Neuronal stem cell (in vitro differentiated cells): ENCODE measurements at regions not wholly inside any gene's neighbourhood (a gene's known extent, or its start where the extent isn't known, plus 50 kb on each side); places are given as distances from the start of the nearest gene placed in this dataset.
"Not testable (repeated sequence)": the region's sequence is repeated elsewhere in the genome, so short reads cannot be mapped to it uniquely, and the experiment has no call there.

Source experiments
- DNase-seq: peaks from one replicate; pipeline ENCODE4 v3.0.0-alpha.2; 2013; ENCODE audit warnings: low spot score
- H2AFZ ChIP-seq: one replicate; pipeline ENCODE4 v1.6.1; 2013; ENCODE audit warnings: mild to moderate bottlenecking, low read length, inconsistent platforms
- H2AK5ac ChIP-seq: 2 replicates; pipeline ENCODE4 v1.6.1; 2013; ENCODE audit warnings: low read depth, mild to moderate bottlenecking, inconsistent platforms, low read length, moderate library complexity, mixed read lengths
- H2BK120ac ChIP-seq: 2 replicates; pipeline ENCODE4 v1.6.1; 2013; ENCODE audit warnings: low read depth, mild to moderate bottlenecking, inconsistent platforms, low read length, moderate library complexity, mixed read lengths
- H2BK12ac ChIP-seq: one replicate; pipeline ENCODE4 v1.6.1; 2013; ENCODE audit warnings: low read length, inconsistent platforms
- H2BK15ac ChIP-seq: 2 replicates; pipeline ENCODE4 v1.6.1; 2013; ENCODE audit warnings: mild to moderate bottlenecking, low read length, inconsistent platforms, mixed read lengths
- H2BK5ac ChIP-seq: one replicate; pipeline ENCODE4 v1.6.1; 2013; ENCODE audit warnings: inconsistent platforms, mild to moderate bottlenecking, low read length, moderate library complexity
- H3K14ac ChIP-seq: one replicate; pipeline ENCODE4 v1.6.1; 2013; ENCODE audit warnings: low read length, inconsistent platforms
- H3K18ac ChIP-seq: 2 replicates; pipeline ENCODE4 v1.6.1; 2013; ENCODE audit warnings: low read length, inconsistent platforms
- H3K23ac ChIP-seq: 2 replicates; pipeline ENCODE4 v1.6.1; 2013; ENCODE audit warnings: low read depth, mild to moderate bottlenecking, mixed read lengths, low read length, inconsistent platforms; ENCODE audit not compliant: poor library complexity
- H3K27ac ChIP-seq: replicated peaks from 3 replicates; pipeline ENCODE4 v1.5.1; 2013; ENCODE audit warnings: low read length, inconsistent platforms
- H3K27me3 ChIP-seq, 3 experiments: 2 replicates each; pipeline ENCODE4 v1.6.1; 2013; ENCODE audit warnings: low read length in 3 of 3, mild to moderate bottlenecking in 2 of 3, inconsistent platforms in 1 of 3, low read depth in 1 of 3, mixed read lengths in 1 of 3, moderate library complexity in 1 of 3; ENCODE audit not compliant: control insufficient read depth in 3 of 3, insufficient read depth in 3 of 3
- H3K36me3 ChIP-seq, 2 donors: replicated peaks in 1 of 2; 2 replicates each; pipeline ENCODE4 v1.6.1; 2013; ENCODE audit warnings: low read length in 2 of 2; ENCODE audit not compliant: control insufficient read depth in 2 of 2, insufficient read depth in 2 of 2
- H3K4ac ChIP-seq: 2 replicates; pipeline ENCODE4 v1.6.1; 2013; ENCODE audit warnings: inconsistent platforms, mild to moderate bottlenecking, low read length, moderate library complexity
- H3K4me1 ChIP-seq, 2 donors: 1 replicate in 1 of 2; 2 replicates in 1 of 2; pipeline ENCODE4 v1.6.1; 2013; ENCODE audit warnings: low read length in 2 of 2, low read depth in 1 of 2; ENCODE audit not compliant: control insufficient read depth in 2 of 2, insufficient read depth in 1 of 2
- H3K4me2 ChIP-seq: one replicate; pipeline ENCODE4 v1.6.1; 2013; ENCODE audit warnings: mild to moderate bottlenecking, low read length, inconsistent platforms; ENCODE audit not compliant: insufficient read depth, poor library complexity, severe bottlenecking
- H3K4me3 ChIP-seq, 2 donors: 2 replicates each; pipeline ENCODE4 v1.5.1; 2013; ENCODE audit warnings: low read length in 2 of 2, mild to moderate bottlenecking in 2 of 2, inconsistent platforms in 1 of 2, moderate library complexity in 1 of 2
- H3K79me1 ChIP-seq: one replicate; pipeline ENCODE4 v1.6.1; 2013; ENCODE audit warnings: low read depth, mild to moderate bottlenecking, inconsistent platforms, low read length, moderate library complexity
- H3K9ac ChIP-seq: one replicate; pipeline ENCODE4 v1.6.1; 2013; ENCODE audit warnings: mild to moderate bottlenecking, low read depth, low read length, inconsistent platforms; ENCODE audit not compliant: poor library complexity
- H3K9me3 ChIP-seq, 2 donors: replicated peaks in 1 of 2; 2 replicates each; pipeline versions ENCODE3 to v1.6.1; 2013; ENCODE audit warnings: low read length in 2 of 2, mild to moderate bottlenecking in 2 of 2, inconsistent platforms in 1 of 2, low read depth in 1 of 2, mixed read lengths in 1 of 2, moderate library complexity in 1 of 2; ENCODE audit not compliant: control insufficient read depth in 2 of 2, insufficient read depth in 1 of 2
- H4K8ac ChIP-seq: one replicate; pipeline ENCODE4 v1.6.1; 2013; ENCODE audit warnings: low read depth, mild to moderate bottlenecking, inconsistent platforms, low read length, moderate library complexity
- H4K91ac ChIP-seq: one replicate; pipeline ENCODE4 v1.6.1; 2013; ENCODE audit warnings: low read length, low read depth, mild to moderate bottlenecking, inconsistent platforms; ENCODE audit not compliant: poor library complexity
- WGBS, 2 donors: extraction: QIAGEN DNeasy Blood & Tissue Kit; methylation state at CpG; one replicate each; pipeline ENCODE4 v1.1.7; 2013; ENCODE audit warnings: missing lambda C conversion rate in 2 of 2, mixed read lengths in 1 of 2; ENCODE audit not compliant: insufficient read length in 2 of 2, insufficient replicate concordance in 1 of 2; ENCODE audit errors: extremely low coverage in 2 of 2; 5-methylcytosine and 5-hydroxymethylcytosine counted together

DNA sequence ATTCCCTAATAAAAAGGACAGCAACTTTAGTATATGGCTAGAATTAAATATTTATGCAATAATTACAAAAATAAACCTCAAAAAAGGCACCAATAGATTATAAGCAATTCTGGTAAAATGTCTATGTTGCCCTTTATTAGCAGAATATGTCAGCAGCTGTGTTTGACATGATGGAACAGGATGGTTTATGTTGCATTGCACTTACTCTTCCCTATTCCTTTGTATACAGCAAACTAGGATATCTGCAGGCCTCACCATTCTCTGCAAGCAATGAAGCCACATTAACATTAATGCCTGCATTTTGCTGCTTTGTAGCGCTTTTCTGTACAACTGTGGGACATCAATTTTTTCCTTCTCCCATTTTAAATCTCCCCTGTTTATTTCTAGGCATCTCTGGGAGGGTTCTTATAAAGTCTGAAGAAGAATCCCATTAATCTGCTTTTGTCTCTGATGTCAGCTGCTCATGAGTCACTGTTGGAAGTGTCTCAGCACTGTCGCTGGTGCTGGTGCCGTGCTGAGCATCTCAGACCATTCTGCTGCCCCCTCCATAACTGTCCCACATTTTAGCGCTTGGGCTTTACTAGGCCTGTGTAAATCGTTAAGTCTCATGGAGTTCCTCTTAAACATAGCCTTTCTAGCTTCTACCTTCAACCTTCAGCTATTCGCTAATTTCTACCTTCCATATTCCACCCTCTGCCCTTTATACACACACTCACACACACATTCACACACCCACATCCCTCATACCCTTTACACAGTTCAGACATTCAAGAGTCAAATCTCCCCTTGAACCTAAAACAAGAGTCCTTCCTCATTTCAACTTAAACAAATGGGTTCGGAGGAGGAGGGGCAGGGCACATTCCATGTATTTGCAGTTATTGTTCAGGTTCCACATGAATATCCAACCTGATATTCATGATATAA, 64.4 kb upstream of the TRHDE start:
- H2BK5ac ChIP-seq, result no peak overlapping the region
- H3K4me2 ChIP-seq, result no peak overlapping the region
- DNase-seq, result no peak
- H3K27ac ChIP-seq, result no peak overlapping the region
- H2BK120ac ChIP-seq, result no peak overlapping the region
- no peaks in the 10 kb centered on the region for H3K27me3 ChIP-seq
- H3K36me3 ChIP-seq, result no peaks in the 10 kb centered on the region
- peak overlapping the region; percentile 73 for H2BK12ac ChIP-seq
- no peak overlapping the region for H3K9ac ChIP-seq
- H3K4ac ChIP-seq, result no peak overlapping the region
- no peak overlapping the region for H3K4me3 ChIP-seq
- H3K4me1 ChIP-seq, result peaks cover 7 to 12% of the 10 kb centered on the region in 2 donors
- no peak overlapping the region for H4K91ac ChIP-seq
- H3K79me1 ChIP-seq, result no peaks in the 10 kb centered on the region
- no peak overlapping the region for H2AK5ac ChIP-seq
- peak overlapping the region; percentile 64 for H3K18ac ChIP-seq
- WGBS, 2 donors, result 100% methylated on average over 1 of the region's 7 CpGs; no CpG with 5 or more reads in 1 of the 2 donors
- no peak overlapping the region for H2BK15ac ChIP-seq
- H2AFZ ChIP-seq, result no peak overlapping the region
- no peak overlapping the region for H3K23ac ChIP-seq
- H3K14ac ChIP-seq, result no peak overlapping the region
- H3K9me3 ChIP-seq, result no peaks in the 10 kb centered on the region
- no peak overlapping the region for H4K8ac ChIP-seq

DNA sequence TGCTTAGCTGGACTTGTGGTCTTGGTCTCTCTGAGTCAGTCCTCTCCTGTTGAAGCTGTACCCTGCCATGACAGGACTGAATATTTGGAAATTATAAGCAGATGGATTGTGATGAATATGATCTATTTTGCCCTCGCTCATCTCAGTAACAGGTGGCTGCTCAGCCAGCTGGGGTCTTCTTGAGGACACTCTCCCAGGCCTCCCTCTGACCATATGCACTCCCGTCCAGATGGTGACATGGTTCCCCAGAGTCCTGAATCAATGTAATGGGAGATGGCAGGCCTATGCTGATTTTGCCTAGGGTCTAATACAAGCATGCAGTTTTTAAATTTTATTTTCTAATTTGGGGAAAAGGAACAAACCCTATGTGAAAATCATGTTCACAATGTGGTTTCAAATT, 63.1 kb upstream of the TRHDE start:
- peaks cover 7 to 12% of the 10 kb centered on the region in 2 donors for H3K4me1 ChIP-seq
- H2BK5ac ChIP-seq, result no peak overlapping the region
- H3K4me3 ChIP-seq, result no peak overlapping the region
- no peak overlapping the region for H3K27ac ChIP-seq
- no peak overlapping the region for H3K18ac ChIP-seq
- no peak overlapping the region for H2BK12ac ChIP-seq
- no peaks in the 10 kb centered on the region for H3K9me3 ChIP-seq
- DNase-seq, result no peak
- H3K79me1 ChIP-seq, result no peaks in the 10 kb centered on the region
- H3K4ac ChIP-seq, result no peak overlapping the region
- no peak overlapping the region for H2BK15ac ChIP-seq
- no peaks in the 10 kb centered on the region for H3K27me3 ChIP-seq
- H4K8ac ChIP-seq, result no peak overlapping the region
- no peak overlapping the region for H3K9ac ChIP-seq
- H2BK120ac ChIP-seq, result peak overlapping the region; percentile 87
- no CpG with 5 or more reads among the region's 2 CpGs for WGBS, 2 donors
- H2AFZ ChIP-seq, result no peak overlapping the region
- no peak overlapping the region for H3K14ac ChIP-seq
- H4K91ac ChIP-seq, result no peak overlapping the region
- no peak overlapping the region for H3K23ac ChIP-seq
- no peak overlapping the region for H2AK5ac ChIP-seq
- no peak overlapping the region for H3K4me2 ChIP-seq
- no peaks in the 10 kb centered on the region for H3K36me3 ChIP-seq

DNA sequence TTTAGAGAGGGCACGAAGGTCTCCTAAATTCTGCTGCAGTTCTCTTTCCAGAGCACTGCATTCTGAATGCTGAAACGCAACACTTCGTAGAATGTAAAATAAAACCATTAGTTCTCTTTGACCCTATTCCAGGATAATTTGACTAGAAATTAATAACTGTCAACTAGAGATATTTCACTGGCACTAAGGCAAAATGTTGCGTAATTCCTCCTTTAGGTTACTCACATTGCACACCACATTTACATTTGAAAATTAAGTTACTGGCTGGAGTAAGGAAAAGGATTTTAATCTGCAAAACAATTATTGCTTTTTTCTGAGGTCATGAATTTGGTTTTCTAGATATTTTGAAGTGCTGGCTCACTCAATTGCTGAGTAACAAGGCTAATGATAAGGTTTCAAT, 58.0 kb upstream of the TRHDE start:
- Histone ChIP-seq H3K9me3 (no peaks in the 10 kb centered on the region), H2BK12ac (no peak overlapping the region), H3K4me1 (no peaks in the 10 kb centered on the region), H4K8ac (no peak overlapping the region), H2BK120ac (no peak overlapping the region), H3K18ac (no peak overlapping the region), H3K23ac (no peak overlapping the region), H3K79me1 (no peaks in the 10 kb centered on the region), H3K14ac (no peak overlapping the region), H3K4ac (no peak overlapping the region), H3K36me3 (no peaks in the 10 kb centered on the region), H2AFZ (no peak overlapping the region), H2BK15ac (no peak overlapping the region), H2BK5ac (no peak overlapping the region), H3K4me3 (no peak overlapping the region), H3K4me2 (no peak overlapping the region), H3K27ac (no peak overlapping the region), H4K91ac (no peak overlapping the region), H2AK5ac (no peak overlapping the region), H3K27me3 (no peaks in the 10 kb centered on the region), H3K9ac (no peak overlapping the region)
- DNase-seq, result no peak
- no CpG with 5 or more reads among the region's 4 CpGs for WGBS, 2 donors

DNA sequence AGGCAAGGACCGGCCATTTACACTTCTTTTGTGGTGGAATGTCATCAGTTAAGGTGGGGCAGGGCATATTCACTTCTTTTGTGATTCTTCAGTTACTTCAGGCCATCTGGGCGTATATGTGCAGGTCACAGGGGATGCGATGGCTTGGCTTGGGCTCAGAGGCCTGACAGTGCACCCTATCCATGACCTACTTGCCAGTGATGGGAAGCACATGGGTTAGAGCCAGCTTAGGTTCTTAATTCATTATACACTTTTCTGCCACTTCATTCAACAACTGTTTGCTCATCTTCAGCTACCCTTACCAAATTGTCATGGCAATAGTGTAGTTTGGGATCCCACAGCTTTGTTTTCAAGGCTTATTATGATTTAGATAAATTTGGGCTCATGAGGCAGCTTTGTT, 56.9 kb upstream of the TRHDE start:
- H3K4me1 ChIP-seq, H3K36me3 ChIP-seq, H3K23ac ChIP-seq, H2AK5ac ChIP-seq, H3K18ac ChIP-seq, H3K4me3 ChIP-seq, H3K27ac ChIP-seq, H2BK5ac ChIP-seq, H3K79me1 ChIP-seq, H2AFZ ChIP-seq, H2BK120ac ChIP-seq, H3K4me2 ChIP-seq, H2BK15ac ChIP-seq, H3K9me3 ChIP-seq, DNase-seq, H4K91ac ChIP-seq, H3K9ac ChIP-seq, H3K14ac ChIP-seq, H3K4ac ChIP-seq, H2BK12ac ChIP-seq, H3K27me3 ChIP-seq, H4K8ac ChIP-seq: not testable (repeated sequence)
- no CpG with 5 or more reads among the region's 3 CpGs for WGBS, 2 donors
